ENCODE measurements at regions not wholly inside any gene's neighbourhood (a gene's known extent, or its start where the extent isn't known, plus 50 kb on each side); places are given as distances from the start of the nearest gene placed in this dataset.

DNA sequence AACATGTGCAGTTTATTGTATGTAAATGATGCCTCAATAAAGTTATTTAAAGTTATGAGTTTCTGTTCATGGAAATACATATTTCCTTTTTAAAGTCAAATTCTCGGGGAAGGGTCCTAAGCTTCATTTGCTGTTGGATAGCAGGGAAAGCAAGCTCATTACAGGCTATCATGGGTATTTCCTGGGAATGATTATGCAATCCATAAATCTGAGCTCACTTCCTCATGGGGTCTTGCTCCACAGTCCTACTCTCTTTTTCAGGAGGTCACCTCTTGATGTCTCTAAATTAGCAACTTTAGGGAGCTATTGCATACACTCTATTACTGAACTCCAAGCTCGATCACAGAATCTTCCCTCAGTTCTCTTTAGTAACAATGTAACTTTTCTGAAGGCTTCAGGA, 69.9 kb upstream of the TP63 start:
- H3K27me3 ChIP-seq (ENCODE audit: insufficient read depth, poor library complexity, severe bottlenecking), result no peaks in the 10 kb centered on the region
- H3K4me1 ChIP-seq (ENCODE audit: insufficient read depth, poor library complexity, severe bottlenecking), result peaks cover 18% of the 10 kb centered on the region
- no peak for ATAC-seq (ENCODE audit: low read depth)
- no peaks in the 10 kb centered on the region for H3K9me3 ChIP-seq (ENCODE audit: severe bottlenecking)
- TF ChIP-seq, protein P1, sequence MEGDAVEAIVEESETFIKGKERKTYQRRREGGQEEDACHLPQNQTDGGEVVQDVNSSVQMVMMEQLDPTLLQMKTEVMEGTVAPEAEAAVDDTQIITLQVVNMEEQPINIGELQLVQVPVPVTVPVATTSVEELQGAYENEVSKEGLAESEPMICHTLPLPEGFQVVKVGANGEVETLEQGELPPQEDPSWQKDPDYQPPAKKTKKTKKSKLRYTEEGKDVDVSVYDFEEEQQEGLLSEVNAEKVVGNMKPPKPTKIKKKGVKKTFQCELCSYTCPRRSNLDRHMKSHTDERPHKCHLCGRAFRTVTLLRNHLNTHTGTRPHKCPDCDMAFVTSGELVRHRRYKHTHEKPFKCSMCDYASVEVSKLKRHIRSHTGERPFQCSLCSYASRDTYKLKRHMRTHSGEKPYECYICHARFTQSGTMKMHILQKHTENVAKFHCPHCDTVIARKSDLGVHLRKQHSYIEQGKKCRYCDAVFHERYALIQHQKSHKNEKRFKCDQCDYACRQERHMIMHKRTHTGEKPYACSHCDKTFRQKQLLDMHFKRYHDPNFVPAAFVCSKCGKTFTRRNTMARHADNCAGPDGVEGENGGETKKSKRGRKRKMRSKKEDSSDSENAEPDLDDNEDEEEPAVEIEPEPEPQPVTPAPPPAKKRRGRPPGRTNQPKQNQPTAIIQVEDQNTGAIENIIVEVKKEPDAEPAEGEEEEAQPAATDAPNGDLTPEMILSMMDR (IDR thresholded peaks at IDR 0.05; ENCODE audit: poor library complexity, severe bottlenecking), result no peak
- no peak overlapping the region for H3K27ac ChIP-seq (ENCODE audit: poor library complexity, severe bottlenecking)
- DNase-seq (ENCODE audit: low spot score), result no peak
- no peak overlapping the region for H3K4me3 ChIP-seq (ENCODE audit: severe bottlenecking)
- no peaks in the 10 kb centered on the region for H3K36me3 ChIP-seq (ENCODE audit: low read depth)

DNA sequence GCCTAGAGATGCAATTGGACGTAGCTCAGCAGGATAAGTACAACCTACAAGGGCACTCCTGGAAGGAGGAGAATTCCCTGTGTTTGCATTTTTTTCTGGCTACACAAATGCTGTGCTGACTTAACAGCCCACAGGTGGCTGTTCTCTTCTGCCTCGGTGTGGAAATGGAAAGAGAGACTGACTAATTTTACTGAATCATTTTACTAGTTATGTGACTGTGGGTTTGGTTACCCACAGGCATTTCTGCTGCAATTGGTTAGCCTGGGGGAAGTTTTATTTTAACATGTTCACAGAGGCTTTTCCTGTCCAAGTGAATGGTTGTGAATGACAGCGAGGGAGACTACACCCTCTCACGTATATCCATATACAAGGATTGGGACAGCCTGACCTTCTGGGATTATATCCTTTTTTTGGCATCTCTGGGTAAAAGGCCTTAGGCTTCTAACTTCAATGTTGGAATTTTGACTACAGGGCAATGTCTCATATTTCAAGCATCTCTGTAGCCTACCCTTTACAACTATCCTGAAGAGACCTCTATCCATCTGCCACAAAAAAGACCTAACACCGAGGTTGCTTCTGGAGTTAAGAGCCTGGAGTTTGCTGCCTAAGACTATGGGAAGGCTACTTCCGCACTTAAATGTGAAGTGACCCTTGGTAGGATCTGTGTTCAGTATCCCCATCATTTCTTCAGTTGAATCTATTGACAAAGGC, 67.2 kb upstream of the TP63 start:
- no peaks in the 10 kb centered on the region for H3K36me3 ChIP-seq (ENCODE audit: low read depth)
- peaks cover 18% of the 10 kb centered on the region for H3K4me1 ChIP-seq (ENCODE audit: insufficient read depth, poor library complexity, severe bottlenecking)
- DNase-seq (ENCODE audit: low spot score) (peak; percentile 71), ATAC-seq (ENCODE audit: low read depth) (peak; percentile 94)
- H3K27ac ChIP-seq (ENCODE audit: poor library complexity, severe bottlenecking), result peak overlapping the region; percentile 85
- TF ChIP-seq, protein P1 (IDR thresholded peaks at IDR 0.05; ENCODE audit: poor library complexity, severe bottlenecking), result peak; percentile 20
- no peak overlapping the region for H3K4me3 ChIP-seq (ENCODE audit: severe bottlenecking)
- H3K27me3 ChIP-seq (ENCODE audit: insufficient read depth, poor library complexity, severe bottlenecking), result no peaks in the 10 kb centered on the region
- H3K9me3 ChIP-seq (ENCODE audit: severe bottlenecking), result no peaks in the 10 kb centered on the region

DNA sequence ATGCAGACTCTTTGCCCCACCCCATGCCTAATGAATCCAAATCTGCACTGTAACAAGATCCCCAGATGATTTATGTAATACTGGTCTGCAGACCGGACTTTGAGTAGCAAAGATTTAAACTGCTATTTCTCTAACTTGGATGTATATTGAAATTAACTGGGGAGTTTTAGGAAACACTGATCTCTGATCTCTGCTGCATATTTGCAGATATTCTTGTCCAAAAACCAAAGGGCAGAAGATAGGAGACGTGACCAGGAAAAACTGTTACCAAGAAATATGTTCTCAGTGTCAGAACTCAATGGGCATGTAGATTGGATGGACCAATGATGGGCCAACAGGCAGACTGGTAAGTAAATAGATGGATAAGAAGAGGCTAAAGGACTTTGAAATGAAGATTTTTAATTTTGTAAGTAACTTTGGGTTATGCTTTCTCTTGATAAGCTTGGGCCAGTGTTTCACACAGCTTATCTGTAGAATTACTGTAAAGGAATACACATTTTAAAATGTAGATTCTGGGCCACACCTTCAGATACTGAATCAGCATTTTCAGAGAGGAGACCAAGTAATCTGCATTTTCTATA, 64.5 kb upstream of the TP63 start:
- no peak for DNase-seq (ENCODE audit: low spot score)
- Histone ChIP-seq H3K27ac (ENCODE audit: poor library complexity, severe bottlenecking) (no peak overlapping the region), H3K27me3 (ENCODE audit: insufficient read depth, poor library complexity, severe bottlenecking) (no peaks in the 10 kb centered on the region), H3K9me3 (ENCODE audit: severe bottlenecking) (peaks cover 2% of the 10 kb centered on the region), H3K36me3 (ENCODE audit: low read depth) (no peaks in the 10 kb centered on the region), H3K4me3 (ENCODE audit: severe bottlenecking) (no peak overlapping the region), H3K4me1 (ENCODE audit: insufficient read depth, poor library complexity, severe bottlenecking) (peaks cover 24% of the 10 kb centered on the region)
- TF ChIP-seq, protein P1 (IDR thresholded peaks at IDR 0.05; ENCODE audit: poor library complexity, severe bottlenecking), result no peak
- ATAC-seq (ENCODE audit: low read depth), result no peak

GRCh38 chr3:189567322-189567721, 63.9 kb upstream of the TP63 start:
- Histone ChIP-seq H3K27ac (ENCODE audit: poor library complexity, severe bottlenecking) (no peak overlapping the region), H3K4me1 (ENCODE audit: insufficient read depth, poor library complexity, severe bottlenecking) (peaks cover 24% of the 10 kb centered on the region)
- ATAC-seq (ENCODE audit: low read depth), result no peak

More at GRCh38 chr3:189567322-189567721, 63.9 kb upstream of the TP63 start:
- DNase-seq (ENCODE audit: low spot score), result no peak
- no peaks in the 10 kb centered on the region for H3K27me3 ChIP-seq (ENCODE audit: insufficient read depth, poor library complexity, severe bottlenecking)
- H3K9me3 ChIP-seq (ENCODE audit: severe bottlenecking), result peaks cover 2% of the 10 kb centered on the region
- TF ChIP-seq, protein P1 (IDR thresholded peaks at IDR 0.05; ENCODE audit: poor library complexity, severe bottlenecking), result no peak
- no peak overlapping the region for H3K4me3 ChIP-seq (ENCODE audit: severe bottlenecking)
- H3K36me3 ChIP-seq (ENCODE audit: low read depth), result no peaks in the 10 kb centered on the region
